ENCODE measurements at regions not wholly inside any gene's neighbourhood (a gene's known extent, or its start where the extent isn't known, plus 50 kb on each side); places are given as distances from the start of the nearest gene placed in this dataset.
"Not testable (repeated sequence)": the region's sequence is repeated elsewhere in the genome, so short reads cannot be mapped to it uniquely, and the experiment has no call there.

- Mint-ChIP-seq H3K4me3 (ENCODE audit: unreplicated experiment) (no peak overlapping the region), H3K27ac (ENCODE audit: low read depth, unreplicated experiment) (no peak overlapping the region), H3K9me3 (ENCODE audit: unreplicated experiment) (no peaks in the 10 kb centered on the region), H3K27me3 (ENCODE audit: insufficient read depth, unreplicated experiment) (no peaks in the 10 kb centered on the region), H3K36me3 (ENCODE audit: insufficient read depth, unreplicated experiment) (no peaks in the 10 kb centered on the region), H3K4me1 (ENCODE audit: insufficient read depth, unreplicated experiment) (no peaks in the 10 kb centered on the region)
- ChIA-PET CTCF (interaction anchor here (1.2 kb wide), 1 partner anchor 9 kb away, joined by 3 read pairs; no protein-coding TSS in a partner anchor), POLR2A (no interaction called here)
- intact Hi-C loops (cut with micrococcal nuclease): no loop called here
- BruUV-seq (replicated peaks): no TSS peak
- DNase-seq (ENCODE audit: unreplicated experiment): no peak
- no peak for TF ChIP-seq CTCF (IDR thresholded peaks at IDR 0.05; ENCODE audit: unreplicated experiment)
Observed at GRCh38 chr16:75862098-75862386, 135.8 kb upstream of the CPHXL start.

- no peak overlapping the region for H3K27ac Mint-ChIP-seq (ENCODE audit: low read depth, unreplicated experiment)
- BruUV-seq (replicated peaks): no TSS peak
- H3K9me3 Mint-ChIP-seq (ENCODE audit: unreplicated experiment): no peaks in the 10 kb centered on the region
- DNase-seq (ENCODE audit: unreplicated experiment): no peak
- POLR2A ChIA-PET: interaction anchor here (0.6 kb wide), 1 partner anchor 19 kb away, joined by 3 read pairs; no protein-coding TSS in a partner anchor
- no peaks in the 10 kb centered on the region for H3K36me3 Mint-ChIP-seq (ENCODE audit: insufficient read depth, unreplicated experiment)
- intact Hi-C loops (cut with micrococcal nuclease): no loop called here
- CTCF ChIA-PET: no interaction called here
- no peak for TF ChIP-seq CTCF (IDR thresholded peaks at IDR 0.05; ENCODE audit: unreplicated experiment)
- H3K27me3 Mint-ChIP-seq (ENCODE audit: insufficient read depth, unreplicated experiment): no peaks in the 10 kb centered on the region
- H3K4me3 Mint-ChIP-seq (ENCODE audit: unreplicated experiment): no peak overlapping the region
- no peaks in the 10 kb centered on the region for H3K4me1 Mint-ChIP-seq (ENCODE audit: insufficient read depth, unreplicated experiment)
Observed at GRCh38 chr16:75864243-75864642, 138.0 kb upstream of the CPHXL start.

GRCh38 chr16:75865736-75866135 is 139.4 kb upstream of the CPHXL start:
- intact Hi-C loops (cut with micrococcal nuclease): no loop called here
- H3K36me3 Mint-ChIP-seq (ENCODE audit: insufficient read depth, unreplicated experiment): no peaks in the 10 kb centered on the region
- H3K4me1 Mint-ChIP-seq (ENCODE audit: insufficient read depth, unreplicated experiment): no peaks in the 10 kb centered on the region
- no peak for TF ChIP-seq CTCF (IDR thresholded peaks at IDR 0.05; ENCODE audit: unreplicated experiment)
- no peak overlapping the region for H3K27ac Mint-ChIP-seq (ENCODE audit: low read depth, unreplicated experiment)
- no peaks in the 10 kb centered on the region for H3K27me3 Mint-ChIP-seq (ENCODE audit: insufficient read depth, unreplicated experiment)
- no peaks in the 10 kb centered on the region for H3K9me3 Mint-ChIP-seq (ENCODE audit: unreplicated experiment)
- POLR2A ChIA-PET: no interaction called here
- no peak for DNase-seq (ENCODE audit: unreplicated experiment)
- no TSS peak for BruUV-seq (replicated peaks)
- no peak overlapping the region for H3K4me3 Mint-ChIP-seq (ENCODE audit: unreplicated experiment)
- CTCF ChIA-PET: no interaction called here

GRCh38 chr16:75868636-75869632 is 142.6 kb upstream of the CPHXL start:
- H3K27me3 Mint-ChIP-seq (ENCODE audit: insufficient read depth, unreplicated experiment): no peaks in the 10 kb centered on the region

GRCh38 chr16:75881280-75881679 is 155.0 kb upstream of the CPHXL start:
- POLR2A ChIA-PET; H3K27me3 Mint-ChIP-seq (ENCODE audit: insufficient read depth, unreplicated experiment); H3K27ac Mint-ChIP-seq (ENCODE audit: low read depth, unreplicated experiment); H3K4me1 Mint-ChIP-seq (ENCODE audit: insufficient read depth, unreplicated experiment); intact Hi-C loops (cut with micrococcal nuclease); H3K36me3 Mint-ChIP-seq (ENCODE audit: insufficient read depth, unreplicated experiment); CTCF ChIA-PET; DNase-seq (ENCODE audit: unreplicated experiment); H3K4me3 Mint-ChIP-seq (ENCODE audit: unreplicated experiment); BruUV-seq (replicated peaks): not testable (repeated sequence)
- H3K9me3 Mint-ChIP-seq (ENCODE audit: unreplicated experiment): peaks cover 16% of the 10 kb centered on the region

More at GRCh38 chr16:75868636-75869632, 142.6 kb upstream of the CPHXL start:
- intact Hi-C loops (cut with micrococcal nuclease): no loop called here
- no peak for TF ChIP-seq CTCF (IDR thresholded peaks at IDR 0.05; ENCODE audit: unreplicated experiment)
- POLR2A ChIA-PET: no interaction called here
- CTCF ChIA-PET: interaction anchor here (0.7 kb wide), 1 partner anchor 784 kb away, joined by 4 read pairs; no protein-coding TSS in a partner anchor
- Mint-ChIP-seq H3K27ac (ENCODE audit: low read depth, unreplicated experiment) (no peak overlapping the region), H3K4me1 (ENCODE audit: insufficient read depth, unreplicated experiment) (no peaks in the 10 kb centered on the region), H3K36me3 (ENCODE audit: insufficient read depth, unreplicated experiment) (no peaks in the 10 kb centered on the region), H3K4me3 (ENCODE audit: unreplicated experiment) (no peak overlapping the region), H3K9me3 (ENCODE audit: unreplicated experiment) (no peaks in the 10 kb centered on the region)
- BruUV-seq (replicated peaks): no TSS peak
- no peak for DNase-seq (ENCODE audit: unreplicated experiment)
